ENCODE measurements at regions not wholly inside any gene's neighbourhood (a gene's known extent, or its start where the extent isn't known, plus 50 kb on each side); places are given as distances from the start of the nearest gene placed in this dataset.

- DNase-seq, result no peak
These were observed 925.3 kb downstream of the TBC1D22A start for GRCh38 chr22:47687776-47688175.

GRCh38 chr22:47687346-47687655, 924.9 kb downstream of the TBC1D22A start:
- DNase-seq, result no peak

- no peak for DNase-seq
These were observed 924.3 kb downstream of the TBC1D22A start for GRCh38 chr22:47686594-47687345.

GRCh38 chr22:47681411-47682165, 919.1 kb downstream of the TBC1D22A start:
- no peak for DNase-seq

- DNase-seq, result no peak
These were observed 916.3 kb downstream of the TBC1D22A start for GRCh38 chr22:47678636-47679287.

GRCh38 chr22:47678048-47678447, 915.6 kb downstream of the TBC1D22A start:
- DNase-seq, result no peak

GRCh38 chr22:47676685-47677084, 914.2 kb downstream of the TBC1D22A start:
- DNase-seq, result no peak

GRCh38 chr22:47674600-47674999, 912.1 kb downstream of the TBC1D22A start:
- no peak for DNase-seq

GRCh38 chr22:47673557-47673956, 911.1 kb downstream of the TBC1D22A start:
- no peak for DNase-seq

GRCh38 chr22:47672526-47672925, 910.1 kb downstream of the TBC1D22A start:
- no peak for DNase-seq

GRCh38 chr22:47665151-47665550, 902.7 kb downstream of the TBC1D22A start:
- DNase-seq, result no peak

GRCh38 chr22:47663615-47664605, 901.5 kb downstream of the TBC1D22A start:
- no peak for DNase-seq

GRCh38 chr22:47659467-47660223, 897.2 kb downstream of the TBC1D22A start:
- no peak for DNase-seq

GRCh38 chr22:47658182-47658581, 895.7 kb downstream of the TBC1D22A start:
- no peak for DNase-seq

GRCh38 chr22:47657224-47657623, 894.8 kb downstream of the TBC1D22A start:
- DNase-seq, result no peak

- DNase-seq, result no peak
These were observed 894.4 kb downstream of the TBC1D22A start for GRCh38 chr22:47656806-47657205.

- DNase-seq, result no peak
These were observed 893.5 kb downstream of the TBC1D22A start for GRCh38 chr22:47655930-47656329.

- DNase-seq, result no peak
These were observed 892.6 kb downstream of the TBC1D22A start for GRCh38 chr22:47654922-47655491.

- no peak for DNase-seq
These were observed 891.5 kb downstream of the TBC1D22A start for GRCh38 chr22:47653921-47654320.

- DNase-seq, result no peak
These were observed 889.0 kb downstream of the TBC1D22A start for GRCh38 chr22:47651216-47651987.

- DNase-seq, result no peak
These were observed 885.3 kb downstream of the TBC1D22A start for GRCh38 chr22:47647720-47648119.

Measured in SW 1271 (cell line).